ENCODE measurements at regions not wholly inside any gene's neighbourhood (a gene's known extent, or its start where the extent isn't known, plus 50 kb on each side); places are given as distances from the start of the nearest gene placed in this dataset.
"Not testable (repeated sequence)": the region's sequence is repeated elsewhere in the genome, so short reads cannot be mapped to it uniquely, and the experiment has no call there.

GRCh38 chr7:153412824-153413198 lies 639.4 kb upstream of the DPP6 start:
- not testable (repeated sequence) for H3K4me3 ChIP-seq; DNase-seq; ATAC-seq (ENCODE audit: insufficient read depth, low FRiP score); H3K9me3 ChIP-seq (ENCODE audit: control insufficient read depth in 4 of 4, insufficient read depth in 3 of 4, low read length in 3 of 4); H3K27ac ChIP-seq (ENCODE audit: low read depth in 1 of 2, low read length in 1 of 2); H3K4me1 ChIP-seq (ENCODE audit: control insufficient read depth in 5 of 5, insufficient read depth in 5 of 5, low read length in 5 of 5); H3K27me3 ChIP-seq (ENCODE audit: control insufficient read depth in 3 of 3, insufficient read depth in 3 of 3, low read length in 2 of 3); H3K36me3 ChIP-seq (ENCODE audit: control insufficient read depth in 4 of 4, insufficient read depth in 4 of 4, low read length in 4 of 4); H3K9ac ChIP-seq (ENCODE audit: insufficient read depth in 1 of 2, low read length in 2 of 2)
- WGBS, 2 donors: 93 to 97% methylated on average over 15 to 16 of the region's 16 CpGs

- Histone ChIP-seq H3K36me3 (ENCODE audit: control insufficient read depth in 4 of 4, insufficient read depth in 4 of 4, low read length in 4 of 4) (no peaks in the 10 kb centered on the region), H3K9me3 (ENCODE audit: control insufficient read depth in 4 of 4, insufficient read depth in 3 of 4, low read length in 3 of 4) (peaks cover 0 to 7% (median 1%) of the 10 kb centered on the region in 4 donors), H3K27me3 (ENCODE audit: control insufficient read depth in 3 of 3, insufficient read depth in 3 of 3, low read length in 2 of 3) (no peaks in the 10 kb centered on the region), H3K9ac (ENCODE audit: insufficient read depth in 1 of 2, low read length in 2 of 2) (no peak overlapping the region), H3K4me1 (ENCODE audit: control insufficient read depth in 5 of 5, insufficient read depth in 5 of 5, low read length in 5 of 5) (no peaks in the 10 kb centered on the region), H3K27ac (ENCODE audit: low read depth in 1 of 2, low read length in 1 of 2) (no peak overlapping the region), H3K4me3 (no peak overlapping the region)
- WGBS, 2 donors: 90 to 93% methylated on average over 12 of the region's 12 CpGs
- DNase-seq: no peak
- TF ChIP-seq CTCF (IDR thresholded peaks at IDR 0.05; ENCODE audit: control extremely low read depth, extremely low read depth): no peak
- ATAC-seq (ENCODE audit: insufficient read depth, low FRiP score): no peak
Measured at GRCh38 chr7:153413199-153413539, 639.0 kb upstream of the DPP6 start.

- Histone ChIP-seq H3K4me3 (no peak overlapping the region), H3K36me3 (ENCODE audit: control insufficient read depth in 4 of 4, insufficient read depth in 4 of 4, low read length in 4 of 4) (no peaks in the 10 kb centered on the region), H3K27ac (ENCODE audit: low read depth in 1 of 2, low read length in 1 of 2) (no peak overlapping the region), H3K27me3 (ENCODE audit: control insufficient read depth in 3 of 3, insufficient read depth in 3 of 3, low read length in 2 of 3) (no peaks in the 10 kb centered on the region), H3K9ac (ENCODE audit: insufficient read depth in 1 of 2, low read length in 2 of 2) (no peak overlapping the region), H3K4me1 (ENCODE audit: control insufficient read depth in 5 of 5, insufficient read depth in 5 of 5, low read length in 5 of 5) (no peaks in the 10 kb centered on the region), H3K9me3 (ENCODE audit: control insufficient read depth in 4 of 4, insufficient read depth in 3 of 4, low read length in 3 of 4) (peaks cover 0 to 7% (median 1%) of the 10 kb centered on the region in 4 donors)
- TF ChIP-seq CTCF (IDR thresholded peaks at IDR 0.05; ENCODE audit: control extremely low read depth, extremely low read depth): no peak
- ATAC-seq (ENCODE audit: insufficient read depth, low FRiP score): no peak
- WGBS, 2 donors: 93 to 95% methylated on average over 28 of the region's 28 CpGs
- DNase-seq: no peak
Measured at GRCh38 chr7:153413540-153414287, 638.5 kb upstream of the DPP6 start.

GRCh38 chr7:153414288-153414629 lies 637.9 kb upstream of the DPP6 start:
- no peaks in the 10 kb centered on the region for H3K4me1 ChIP-seq (ENCODE audit: control insufficient read depth in 5 of 5, insufficient read depth in 5 of 5, low read length in 5 of 5)
- H3K27ac ChIP-seq (ENCODE audit: low read depth in 1 of 2, low read length in 1 of 2): no peak overlapping the region
- ATAC-seq (ENCODE audit: insufficient read depth, low FRiP score): no peak
- H3K9ac ChIP-seq (ENCODE audit: insufficient read depth in 1 of 2, low read length in 2 of 2): no peak overlapping the region
- H3K27me3 ChIP-seq (ENCODE audit: control insufficient read depth in 3 of 3, insufficient read depth in 3 of 3, low read length in 2 of 3): no peaks in the 10 kb centered on the region
- peaks cover 0 to 5% (median 1%) of the 10 kb centered on the region in 4 donors for H3K9me3 ChIP-seq (ENCODE audit: control insufficient read depth in 4 of 4, insufficient read depth in 3 of 4, low read length in 3 of 4)
- DNase-seq: no peak
- no peak for TF ChIP-seq CTCF (IDR thresholded peaks at IDR 0.05; ENCODE audit: control extremely low read depth, extremely low read depth)
- no peak overlapping the region for H3K4me3 ChIP-seq
- no peaks in the 10 kb centered on the region for H3K36me3 ChIP-seq (ENCODE audit: control insufficient read depth in 4 of 4, insufficient read depth in 4 of 4, low read length in 4 of 4)

Data from lung (tissue), 11 donors.